ENCODE measurements at regions not wholly inside any gene's neighbourhood (a gene's known extent, or its start where the extent isn't known, plus 50 kb on each side); places are given as distances from the start of the nearest gene placed in this dataset.

- H3K27me3 ChIP-seq: no peaks in the 10 kb centered on the region
- no peak overlapping the region for H3K27ac ChIP-seq
- no peaks in the 10 kb centered on the region for H3K36me3 ChIP-seq
- H3K4me3 ChIP-seq: no peak overlapping the region
- intact Hi-C loops (cut with DNase I; ENCODE audit: low total_unique reads): no loop called here
- H3K4me1 ChIP-seq: no peaks in the 10 kb centered on the region
- no peak for DNase-seq
- H3K9me3 ChIP-seq: no peaks in the 10 kb centered on the region
- TF ChIP-seq CTCF (IDR thresholded peaks at IDR 0.05): no peak
Measured at GRCh38 chr14:26074892-26075291, 522.9 kb downstream of the NOVA1 start.

GRCh38 chr14:26070443-26070842, 527.4 kb downstream of the NOVA1 start:
- DNase-seq: no peak
- no peak overlapping the region for H3K4me3 ChIP-seq
- H3K27ac ChIP-seq: no peak overlapping the region
- H3K9me3 ChIP-seq: no peaks in the 10 kb centered on the region
- H3K4me1 ChIP-seq: no peaks in the 10 kb centered on the region
- no peak for TF ChIP-seq CTCF (IDR thresholded peaks at IDR 0.05)
- intact Hi-C loops (cut with DNase I; ENCODE audit: low total_unique reads): no loop called here
- H3K27me3 ChIP-seq: no peaks in the 10 kb centered on the region
- H3K36me3 ChIP-seq: no peaks in the 10 kb centered on the region

- no peaks in the 10 kb centered on the region for H3K4me1 ChIP-seq
- intact Hi-C loops (cut with DNase I; ENCODE audit: low total_unique reads): no loop called here
- no peaks in the 10 kb centered on the region for H3K36me3 ChIP-seq
- TF ChIP-seq CTCF (IDR thresholded peaks at IDR 0.05): no peak
- no peak overlapping the region for H3K27ac ChIP-seq
- DNase-seq: no peak
- no peak overlapping the region for H3K4me3 ChIP-seq
- H3K9me3 ChIP-seq: no peaks in the 10 kb centered on the region
- H3K27me3 ChIP-seq: no peaks in the 10 kb centered on the region
Measured at GRCh38 chr14:26067786-26068459, 529.9 kb downstream of the NOVA1 start.

GRCh38 chr14:26067341-26067740, 530.5 kb downstream of the NOVA1 start:
- Histone ChIP-seq H3K27ac (no peak overlapping the region), H3K27me3 (no peaks in the 10 kb centered on the region), H3K36me3 (no peaks in the 10 kb centered on the region), H3K9me3 (no peaks in the 10 kb centered on the region), H3K4me1 (no peaks in the 10 kb centered on the region), H3K4me3 (no peak overlapping the region)
- intact Hi-C loops (cut with DNase I; ENCODE audit: low total_unique reads): no loop called here
- DNase-seq: no peak
- TF ChIP-seq CTCF (IDR thresholded peaks at IDR 0.05): no peak

GRCh38 chr14:26056036-26056616, 541.7 kb downstream of the NOVA1 start:
- no peak for DNase-seq
- intact Hi-C loops (cut with DNase I; ENCODE audit: low total_unique reads): no loop called here
- no peak for TF ChIP-seq CTCF (IDR thresholded peaks at IDR 0.05)

More at GRCh38 chr14:26056036-26056616, 541.7 kb downstream of the NOVA1 start:
- Histone ChIP-seq H3K4me1 (no peaks in the 10 kb centered on the region), H3K4me3 (no peak overlapping the region), H3K36me3 (no peaks in the 10 kb centered on the region), H3K9me3 (no peaks in the 10 kb centered on the region), H3K27ac (no peak overlapping the region), H3K27me3 (no peaks in the 10 kb centered on the region)

Data from tibial artery (tissue), 4 donors.